Endothelial cell of umbilical vein (primary cell): ENCODE measurements at regions not wholly inside any gene's neighbourhood (a gene's known extent, or its start where the extent isn't known, plus 50 kb on each side); places are given as distances from the start of the nearest gene placed in this dataset.

Experiments
- BruUV-seq: library from RNA; stranded (reverse); fragments of 400-500 nt; replicated peaks from 2 replicates; lab custom pipeline; 2021; lab: Mats Ljungman, UMichigan
- CTCF ChIA-PET: fragments of 300-600, 350-600 bp; sonication (Branson Sonifier 250); formaldehyde crosslinking; loops from one replicate; lab custom pipeline; 2021; ENCODE audit warnings: antibody characterized with exemption, inconsistent platforms; lab: Charles Lee
- POLR2A ChIA-PET: fragments of 300-600, 350-600 bp; sonication (Branson Sonifier 250); formaldehyde crosslinking; loops from one replicate; lab custom pipeline; 2021; ENCODE audit warnings: antibody characterized with exemption, inconsistent platforms; lab: Charles Lee
- DNase-seq: peaks from one replicate; pipeline ENCODE4 v3.0.0-alpha.2; 2011; ENCODE audit warnings: low read depth, low spot score
- FAIRE-seq: peaks from 2 replicates; lab custom pipeline; 2011; peaks lifted over from hg19 to GRCh38; lab: Jason Lieb, UNC
- H2AFZ ChIP-seq: 2 replicates; pipeline ENCODE4 v1.6.0; 2012; ENCODE audit warnings: low read depth, low read length, control low read depth, inconsistent platforms
- H3K27ac ChIP-seq: 2 replicates; pipeline ENCODE4 v1.5.1; 2011; ENCODE audit warnings: low read depth, mild to moderate bottlenecking, control low read depth, low read length, moderate library complexity; ENCODE audit not compliant: insufficient read depth
- H3K27me3 ChIP-seq, 2 experiments: 2 replicates each; pipeline versions ENCODE4 v1.6.0 to v1.6.1; 2011; ENCODE audit warnings: low read length in 2 of 2, mixed read lengths in 1 of 2; ENCODE audit not compliant: control insufficient read depth in 2 of 2, insufficient read depth in 2 of 2
- H3K36me3 ChIP-seq, 2 experiments: 2 replicates in 1 of 2; 3 replicates in 1 of 2; pipeline ENCODE4 v1.5.1; 2011; ENCODE audit warnings: low read length in 2 of 2, mild to moderate bottlenecking in 1 of 2, moderate library complexity in 1 of 2; ENCODE audit not compliant: control insufficient read depth in 2 of 2, insufficient read depth in 2 of 2; ENCODE audit errors: extremely low read depth in 1 of 2
- H3K4me1 ChIP-seq: 3 replicates; pipeline ENCODE4 v1.5.1; 2011; ENCODE audit warnings: mild to moderate bottlenecking, low read length; ENCODE audit not compliant: control insufficient read depth, insufficient read depth; ENCODE audit errors: extremely low read depth
- H3K4me2 ChIP-seq: 2 replicates; pipeline ENCODE4 v1.6.1; 2011; ENCODE audit warnings: low read length, control low read depth, mixed read lengths; ENCODE audit not compliant: insufficient read depth
- H3K4me3 ChIP-seq, 3 experiments: fragments of 200-600 bp in 1 of 3; sonication (generic), shearing (Covaris generic) in 1 of 3; replicated peaks in 1 of 3; 2 replicates each; pipeline ENCODE4 v1.5.1; 2011 to 2016; ENCODE audit warnings: control low read depth in 3 of 3, low read length in 3 of 3, mild to moderate bottlenecking in 2 of 3, inconsistent platforms in 1 of 3, low read depth in 1 of 3, moderate library complexity in 1 of 3; ENCODE audit not compliant: insufficient read depth in 1 of 3
- H3K79me2 ChIP-seq: 2 replicates; pipeline ENCODE4 v1.6.0; 2012; ENCODE audit warnings: low read length, inconsistent platforms; ENCODE audit not compliant: control insufficient read depth, insufficient read depth
- H3K9ac ChIP-seq: replicated peaks from 2 replicates; pipeline ENCODE3; 2011; ENCODE audit warnings: low read length, control low read depth; ENCODE audit not compliant: insufficient read depth; ENCODE audit errors: extremely low read depth
- H3K9me1 ChIP-seq: replicated peaks from 3 replicates; pipeline ENCODE4 v1.6.0; 2011; ENCODE audit warnings: mild to moderate bottlenecking, low read length; ENCODE audit not compliant: control insufficient read depth, insufficient read depth; ENCODE audit errors: extremely low read depth
- H3K9me3 ChIP-seq: replicated peaks from 2 replicates; pipeline ENCODE4 v1.5.1; 2012; ENCODE audit warnings: low read length, inconsistent platforms; ENCODE audit not compliant: control insufficient read depth, insufficient read depth
- H4K20me1 ChIP-seq: replicated peaks from 2 replicates; pipeline ENCODE3; 2011; ENCODE audit warnings: mild to moderate bottlenecking, low read length; ENCODE audit not compliant: control insufficient read depth, insufficient read depth; ENCODE audit errors: extremely low read depth
- CTCF ChIP-seq, 2 donors: IDR thresholded peaks; 1 replicate in 1 of 2; 2 replicates in 1 of 2; pipeline ENCODE4 v1.5.1; 2011; ENCODE audit warnings: low read length in 2 of 2, mild to moderate bottlenecking in 2 of 2, moderate library complexity in 2 of 2, control low read depth in 1 of 2, inconsistent platforms in 1 of 2, low read depth in 1 of 2; ENCODE audit not compliant: insufficient read depth in 1 of 2; ENCODE audit errors: extremely low read depth in 1 of 2
- EZH2 ChIP-seq: IDR thresholded peaks from 2 replicates; pipeline ENCODE4 v1.6.1; 2012; ENCODE audit warnings: borderline replicate concordance, low read depth, mild to moderate bottlenecking, moderate library complexity, low read length, inconsistent platforms; ENCODE audit not compliant: severe bottlenecking
- FOS ChIP-seq: IDR thresholded peaks from 2 replicates; pipeline ENCODE4 v1.6.1; 2011; ENCODE audit warnings: mild to moderate bottlenecking, low read length, moderate library complexity, borderline replicate concordance; ENCODE audit not compliant: insufficient read depth
- GATA2 ChIP-seq: IDR thresholded peaks from 2 replicates; pipeline ENCODE4 v1.7.0; 2011; ENCODE audit warnings: low read depth, mild to moderate bottlenecking, moderate library complexity, mixed read lengths, low read length; ENCODE audit not compliant: insufficient read length, insufficient read depth
- JUN ChIP-seq: IDR thresholded peaks from 2 replicates; pipeline ENCODE4 v1.6.1; 2011; ENCODE audit warnings: borderline replicate concordance, low read depth; ENCODE audit not compliant: insufficient read length, insufficient read depth
- MAX ChIP-seq: IDR thresholded peaks from 2 replicates; pipeline ENCODE4 v1.6.1; 2011; ENCODE audit not compliant: insufficient read depth, insufficient read length
- MYC ChIP-seq: IDR thresholded peaks from one replicate; pipeline ENCODE4 v1.6.1; 2011; ENCODE audit warnings: mild to moderate bottlenecking, low read depth, low read length
- POLR2A ChIP-seq: IDR thresholded peaks from 2 replicates; pipeline ENCODE4 v1.6.1; 2012; ENCODE audit warnings: low read depth, mild to moderate bottlenecking, control low read depth, low read length
- POLR2AphosphoS5 ChIP-seq: IDR thresholded peaks from 2 replicates; pipeline ENCODE4 v1.6.1; 2012; ENCODE audit warnings: low read depth, mild to moderate bottlenecking, control low read depth, low read length, moderate library complexity; ENCODE audit not compliant: insufficient read depth
- dilution Hi-C: fragments of 300-500 bp; cut with MboI; formaldehyde crosslinking; loops from one replicate; pipeline ENCODE4 v1.15.0; 2019; ENCODE audit warnings: low sequenced_read_pairs; ENCODE audit not compliant: extremely low pct_ligation_motif_present
- intact Hi-C: fragments of 100-400 bp; cut with micrococcal nuclease; formaldehyde crosslinking; loops from one replicate; pipeline ENCODE4 v1.10.0; 2022

- DNase-seq = no peak
- Histone ChIP-seq H3K4me3 (no peak overlapping the region), H3K36me3 (no peaks in the 10 kb centered on the region), H3K4me1 (no peaks in the 10 kb centered on the region), H3K9me1 (no peaks in the 10 kb centered on the region), H3K4me2 (no peak overlapping the region), H3K9me3 (no peaks in the 10 kb centered on the region), H3K27me3 (no peaks in the 10 kb centered on the region), H4K20me1 (no peaks in the 10 kb centered on the region), H3K27ac (no peak overlapping the region), H2AFZ (no peak overlapping the region), H3K9ac (no peak overlapping the region), H3K79me2 (no peaks in the 10 kb centered on the region)
- BruUV-seq = no TSS peak
- dilution Hi-C loops = no loop called here
- TF ChIP-seq FOS (no peak), GATA2 (no peak), POLR2A (no peak), CTCF (IDR thresholded peaks at IDR 0.05; ENCODE audit: extremely low read depth in 1 of 2, insufficient read depth in 1 of 2, low read depth in 1 of 2, low read length in 2 of 2) (no peak), MYC (no peak), MAX (no peak), EZH2 (no peak), JUN (no peak), POLR2AphosphoS5 (no peak)
- CTCF ChIA-PET = no interaction called here
- no peak for FAIRE-seq
- intact Hi-C loops = no loop called here
- POLR2A ChIA-PET = no interaction called here
Measured at GRCh38 chr13:73517766-73518165, 459.0 kb downstream of the KLF5 start.
